ENCODE measurements at regions not wholly inside any gene's neighbourhood (a gene's known extent, or its start where the extent isn't known, plus 50 kb on each side); places are given as distances from the start of the nearest gene placed in this dataset.
A peak's percentile ranks its signal among the peaks of the same experiment; 100 is the strongest.

GRCh38 chr7:131067220-131067619, 260.5 kb upstream of the MKLN1 start:
- H3K9me3 Mint-ChIP-seq: no peaks in the 10 kb centered on the region
- no peak for DNase-seq
- H3K27ac Mint-ChIP-seq: peak overlapping the region; percentile 52
- H3K4me1 Mint-ChIP-seq: peaks cover 39% of the 10 kb centered on the region
- no peak overlapping the region for H3K4me3 Mint-ChIP-seq
- H3K36me3 Mint-ChIP-seq (ENCODE audit: low read depth): no peaks in the 10 kb centered on the region
- ChIA-PET CTCF (interaction anchor here (0.6 to 4.5 kb wide), 3 partner anchors 9 to 170 kb away, joined by 3 to 38 read pairs (median 7); no protein-coding TSS in a partner anchor), POLR2A (no interaction called here)
- no peaks in the 10 kb centered on the region for H3K27me3 Mint-ChIP-seq

GRCh38 chr7:131068604-131069021, 259.1 kb upstream of the MKLN1 start:
- Mint-ChIP-seq H3K9me3 (no peaks in the 10 kb centered on the region), H3K4me3 (no peak overlapping the region), H3K27ac (no peak overlapping the region), H3K36me3 (ENCODE audit: low read depth) (peaks cover 4% of the 10 kb centered on the region), H3K4me1 (peaks cover 45% of the 10 kb centered on the region), H3K27me3 (no peaks in the 10 kb centered on the region)
- DNase-seq: no peak
- ChIA-PET POLR2A (interaction anchor here (0.9 kb wide), 1 partner anchor 10 kb away, joined by 6 read pairs; no protein-coding TSS in a partner anchor), CTCF (interaction anchor here (1.0 to 4.5 kb wide), 10 partner anchors 10 to 444 kb away, joined by 3 to 38 read pairs (median 3); partner anchors contain the start of gene MKLN1)

GRCh38 chr7:131071786-131072504, 255.7 kb upstream of the MKLN1 start:
- H3K9me3 Mint-ChIP-seq: no peaks in the 10 kb centered on the region
- no peak for DNase-seq
- POLR2A ChIA-PET: no interaction called here
- no peaks in the 10 kb centered on the region for H3K27me3 Mint-ChIP-seq
- no peak overlapping the region for H3K27ac Mint-ChIP-seq
- H3K4me3 Mint-ChIP-seq: no peak overlapping the region
- CTCF ChIA-PET: interaction anchor here (1.1 to 1.6 kb wide), 3 partner anchors 18 to 300 kb away, joined by 3 to 5 read pairs (median 3); no protein-coding TSS in a partner anchor
- H3K36me3 Mint-ChIP-seq (ENCODE audit: low read depth): peaks cover 24% of the 10 kb centered on the region
- H3K4me1 Mint-ChIP-seq: peaks cover 48% of the 10 kb centered on the region

GRCh38 chr7:131072505-131073091, 255.1 kb upstream of the MKLN1 start:
- Mint-ChIP-seq H3K27ac (no peak overlapping the region), H3K4me1 (peaks cover 46% of the 10 kb centered on the region), H3K36me3 (ENCODE audit: low read depth) (peaks cover 24% of the 10 kb centered on the region), H3K4me3 (no peak overlapping the region), H3K9me3 (no peaks in the 10 kb centered on the region), H3K27me3 (no peaks in the 10 kb centered on the region)
- POLR2A ChIA-PET: no interaction called here
- DNase-seq: no peak
- CTCF ChIA-PET: interaction anchor here (1.1 to 1.6 kb wide), 3 partner anchors 17 to 300 kb away, joined by 3 to 5 read pairs (median 3); no protein-coding TSS in a partner anchor

- DNase-seq: no peak
- Mint-ChIP-seq H3K4me3 (no peak overlapping the region), H3K9me3 (no peaks in the 10 kb centered on the region), H3K27me3 (no peaks in the 10 kb centered on the region), H3K4me1 (peaks cover 35% of the 10 kb centered on the region), H3K27ac (no peak overlapping the region), H3K36me3 (ENCODE audit: low read depth) (peaks cover 24% of the 10 kb centered on the region)
- ChIA-PET POLR2A (no interaction called here), CTCF (interaction anchor here (0.6 kb wide), 1 partner anchor 380 kb away, joined by 4 read pairs; no protein-coding TSS in a partner anchor)
These were observed 253.6 kb upstream of the MKLN1 start for GRCh38 chr7:131074043-131074442.

GRCh38 chr7:131074585-131074984, 253.1 kb upstream of the MKLN1 start:
- Mint-ChIP-seq H3K9me3 (no peaks in the 10 kb centered on the region), H3K27ac (no peak overlapping the region), H3K27me3 (no peaks in the 10 kb centered on the region), H3K4me1 (peaks cover 31% of the 10 kb centered on the region), H3K36me3 (ENCODE audit: low read depth) (peaks cover 24% of the 10 kb centered on the region), H3K4me3 (no peak overlapping the region)
- no peak for DNase-seq
- ChIA-PET POLR2A (no interaction called here), CTCF (interaction anchor here (0.6 kb wide), 1 partner anchor 379 kb away, joined by 4 read pairs; no protein-coding TSS in a partner anchor)

- Mint-ChIP-seq H3K4me1 (peaks cover 26% of the 10 kb centered on the region), H3K36me3 (ENCODE audit: low read depth) (peaks cover 24% of the 10 kb centered on the region), H3K27ac (no peak overlapping the region), H3K9me3 (no peaks in the 10 kb centered on the region), H3K27me3 (no peaks in the 10 kb centered on the region), H3K4me3 (no peak overlapping the region)
- ChIA-PET POLR2A (no interaction called here), CTCF (no interaction called here)
- DNase-seq: no peak
These were observed 252.3 kb upstream of the MKLN1 start for GRCh38 chr7:131075406-131075805.

GRCh38 chr7:131076032-131076431, 251.6 kb upstream of the MKLN1 start:
- Mint-ChIP-seq H3K4me1 (peaks cover 24% of the 10 kb centered on the region), H3K4me3 (no peak overlapping the region), H3K27me3 (no peaks in the 10 kb centered on the region), H3K36me3 (ENCODE audit: low read depth) (peaks cover 24% of the 10 kb centered on the region), H3K27ac (no peak overlapping the region), H3K9me3 (no peaks in the 10 kb centered on the region)
- POLR2A ChIA-PET: no interaction called here
- DNase-seq: no peak
- CTCF ChIA-PET: no interaction called here

GRCh38 chr7:131076711-131077181, 250.9 kb upstream of the MKLN1 start:
- no peak for DNase-seq
- H3K9me3 Mint-ChIP-seq: no peaks in the 10 kb centered on the region
- H3K27me3 Mint-ChIP-seq: no peaks in the 10 kb centered on the region
- peaks cover 23% of the 10 kb centered on the region for H3K4me1 Mint-ChIP-seq
- H3K27ac Mint-ChIP-seq: no peak overlapping the region
- ChIA-PET POLR2A (no interaction called here), CTCF (no interaction called here)
- peaks cover 24% of the 10 kb centered on the region for H3K36me3 Mint-ChIP-seq (ENCODE audit: low read depth)
- H3K4me3 Mint-ChIP-seq: no peak overlapping the region

GRCh38 chr7:131077735-131078134, 249.9 kb upstream of the MKLN1 start:
- peaks cover 15% of the 10 kb centered on the region for H3K4me1 Mint-ChIP-seq
- CTCF ChIA-PET: interaction anchor here (0.5 kb wide), 1 partner anchor 8 kb away, joined by 4 read pairs; no protein-coding TSS in a partner anchor
- POLR2A ChIA-PET: no interaction called here

GRCh38 chr7:131080754-131081153, 246.9 kb upstream of the MKLN1 start:
- peaks cover 13% of the 10 kb centered on the region for H3K4me1 Mint-ChIP-seq
- DNase-seq: no peak
- no peak overlapping the region for H3K4me3 Mint-ChIP-seq
- POLR2A ChIA-PET: no interaction called here
- peaks cover 33% of the 10 kb centered on the region for H3K36me3 Mint-ChIP-seq (ENCODE audit: low read depth)
- no peak overlapping the region for H3K27ac Mint-ChIP-seq
- peaks cover 11% of the 10 kb centered on the region for H3K9me3 Mint-ChIP-seq
- CTCF ChIA-PET: interaction anchor here (1.1 kb wide), 1 partner anchor 27 kb away, joined by 3 read pairs; no protein-coding TSS in a partner anchor
- H3K27me3 Mint-ChIP-seq: no peaks in the 10 kb centered on the region

More at GRCh38 chr7:131077735-131078134, 249.9 kb upstream of the MKLN1 start:
- Mint-ChIP-seq H3K4me3 (no peak overlapping the region), H3K36me3 (ENCODE audit: low read depth) (peaks cover 32% of the 10 kb centered on the region), H3K9me3 (peaks cover 2% of the 10 kb centered on the region), H3K27me3 (no peaks in the 10 kb centered on the region), H3K27ac (no peak overlapping the region)
- no peak for DNase-seq

- H3K9me3 Mint-ChIP-seq: peaks cover 11% of the 10 kb centered on the region
- ChIA-PET POLR2A (no interaction called here), CTCF (no interaction called here)
- peaks cover 7% of the 10 kb centered on the region for H3K4me1 Mint-ChIP-seq
- no peaks in the 10 kb centered on the region for H3K27me3 Mint-ChIP-seq
- no peak overlapping the region for H3K27ac Mint-ChIP-seq
- peaks cover 28% of the 10 kb centered on the region for H3K36me3 Mint-ChIP-seq (ENCODE audit: low read depth)
- no peak for DNase-seq
- H3K4me3 Mint-ChIP-seq: no peak overlapping the region
These were observed 246.4 kb upstream of the MKLN1 start for GRCh38 chr7:131081308-131081707.

GRCh38 chr7:131083781-131084180, 243.9 kb upstream of the MKLN1 start:
- ChIA-PET CTCF (no interaction called here), POLR2A (no interaction called here)
- H3K4me3 Mint-ChIP-seq: no peak overlapping the region
- DNase-seq: no peak
- H3K36me3 Mint-ChIP-seq (ENCODE audit: low read depth): peaks cover 30% of the 10 kb centered on the region
- H3K27me3 Mint-ChIP-seq: no peaks in the 10 kb centered on the region
- H3K9me3 Mint-ChIP-seq: peaks cover 11% of the 10 kb centered on the region
- no peaks in the 10 kb centered on the region for H3K4me1 Mint-ChIP-seq
- H3K27ac Mint-ChIP-seq: no peak overlapping the region

All from activated CD4-positive, alpha-beta T cell treated with anti-CD3 and anti-CD28 coated beads, Interleukin-2, amount 10 ng/mL, durations not matched to agents 7 days and 5 days (primary cell).